Transverse colon (tissue), 4 donors: ENCODE measurements at regions not wholly inside any gene's neighbourhood (a gene's known extent, or its start where the extent isn't known, plus 50 kb on each side); places are given as distances from the start of the nearest gene placed in this dataset.

Source experiments
- CTCF ChIP-seq, 5 experiments: fragments of 200-600 bp in 3 of 5; fragments of 450-650 bp in 2 of 5; sonication (generic) in 3 of 5; IDR thresholded peaks; 1 replicate in 2 of 5; 2 replicates in 3 of 5; pipeline ENCODE4 v1.5.1; 2016 to 2017; ENCODE audit warnings: antibody characterized with exemption in 5 of 5, inconsistent platforms in 3 of 5, mild to moderate bottlenecking in 2 of 5, moderate library complexity in 1 of 5
- POLR2A ChIP-seq: fragments of 450-650 bp; IDR thresholded peaks from one replicate; pipeline ENCODE4 v1.6.1; 2016; ENCODE audit warnings: antibody characterized with exemption, mild to moderate bottlenecking, moderate library complexity
- POLR2AphosphoS5 ChIP-seq, 3 donors: sonication (generic); formaldehyde crosslinking; IDR thresholded peaks; one replicate each; pipeline ENCODE4 v1.6.1; 2016; ENCODE audit warnings: antibody characterized with exemption in 3 of 3

- TF ChIP-seq CTCF (IDR thresholded peaks at IDR 0.05) = no peak
- TF ChIP-seq POLR2A = no peak
- no peak for TF ChIP-seq POLR2AphosphoS5 (IDR thresholded peaks at IDR 0.05)
These were observed 98.4 kb upstream of the USP25 start for GRCh38 chr21:15631342-15631741.
